Stimulated activated naive CD8-positive, alpha-beta T cell treated with anti-CD3 and anti-CD28 coated beads, Interleukin-15, amount 100 ng/mL, for 72 hours (primary cell): ENCODE measurements at regions not wholly inside any gene's neighbourhood (a gene's known extent, or its start where the extent isn't known, plus 50 kb on each side); places are given as distances from the start of the nearest gene placed in this dataset.
"Not testable (repeated sequence)": the region's sequence is repeated elsewhere in the genome, so short reads cannot be mapped to it uniquely, and the experiment has no call there.

ENCODE experiments used
- ATAC-seq: fragments of 150-1000 bp; cut with Tn5 transposase; 2 replicates; pipeline ENCODE4 v1.10.0; 2021; ENCODE audit warnings: mild to moderate bottlenecking, moderate library complexity
- DNase-seq, 2 donors: peaks; one replicate each; pipeline ENCODE4 v3.0.0; 2021 to 2022
- H3K27ac Mint-ChIP-seq, 2 donors: one replicate each; pipeline ENCODE4 v1.8.0; 2022; ENCODE audit warnings: mild to moderate bottlenecking in 2 of 2, mixed read lengths in 2 of 2, moderate library complexity in 2 of 2
- H3K27me3 Mint-ChIP-seq: one replicate; pipeline ENCODE4 v1.8.0; 2022; ENCODE audit warnings: mixed read lengths
- H3K4me1 Mint-ChIP-seq: one replicate; pipeline ENCODE4 v1.8.0; 2022; ENCODE audit warnings: mild to moderate bottlenecking, mixed read lengths
- H3K4me3 Mint-ChIP-seq, 2 donors: one replicate each; pipeline ENCODE4 v1.8.0; 2022; ENCODE audit warnings: mild to moderate bottlenecking in 2 of 2, mixed read lengths in 2 of 2, moderate library complexity in 1 of 2
- H3K9me3 Mint-ChIP-seq, 2 donors: one replicate each; pipeline ENCODE4 v1.8.0; 2022; ENCODE audit warnings: mixed read lengths in 2 of 2

DNA sequence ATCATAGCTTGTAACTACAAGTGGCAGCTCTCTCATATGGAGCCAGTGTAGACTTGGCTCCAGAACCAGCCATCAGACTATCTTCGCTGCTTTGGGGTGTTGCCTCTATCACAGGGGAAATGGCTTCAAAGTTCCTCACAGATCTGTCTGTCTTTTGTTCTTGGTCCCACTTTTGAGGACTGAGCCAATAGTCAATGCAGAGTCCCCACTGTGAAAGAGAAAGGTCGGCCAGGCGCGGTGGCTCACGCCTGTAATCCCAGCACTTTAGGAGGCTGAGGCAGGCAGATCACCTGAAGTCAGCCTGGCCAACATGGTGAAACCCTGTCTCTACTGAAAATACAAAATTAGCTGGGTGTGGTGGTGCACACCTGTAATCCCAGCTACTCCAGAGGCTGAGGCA, 86.9 kb upstream of the FZD7 start:
- not testable (repeated sequence) for H3K27me3 Mint-ChIP-seq, H3K4me3 Mint-ChIP-seq, H3K27ac Mint-ChIP-seq, DNase-seq, H3K9me3 Mint-ChIP-seq, H3K4me1 Mint-ChIP-seq, ATAC-seq

DNA sequence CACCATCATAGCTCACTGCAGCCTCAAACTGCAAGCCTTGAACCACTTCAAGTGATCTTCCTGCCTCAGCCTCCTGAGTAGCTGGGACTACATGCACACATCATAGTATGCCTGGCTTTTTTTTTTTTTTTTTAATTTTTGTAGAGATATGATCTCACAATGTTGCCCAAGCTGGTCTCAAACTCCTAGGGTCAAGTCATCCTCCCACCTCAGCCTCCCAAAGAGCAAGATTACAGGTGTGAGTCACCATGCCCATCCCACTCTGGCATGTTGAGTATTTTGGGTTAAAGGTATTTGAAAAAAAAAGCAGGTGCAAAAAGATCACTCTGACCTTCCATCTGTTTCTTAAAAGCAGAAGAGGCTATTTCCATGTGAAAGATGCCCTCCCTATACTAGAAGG, 86.4 kb upstream of the FZD7 start:
- H3K27me3 Mint-ChIP-seq: no peaks in the 10 kb centered on the region

DNA sequence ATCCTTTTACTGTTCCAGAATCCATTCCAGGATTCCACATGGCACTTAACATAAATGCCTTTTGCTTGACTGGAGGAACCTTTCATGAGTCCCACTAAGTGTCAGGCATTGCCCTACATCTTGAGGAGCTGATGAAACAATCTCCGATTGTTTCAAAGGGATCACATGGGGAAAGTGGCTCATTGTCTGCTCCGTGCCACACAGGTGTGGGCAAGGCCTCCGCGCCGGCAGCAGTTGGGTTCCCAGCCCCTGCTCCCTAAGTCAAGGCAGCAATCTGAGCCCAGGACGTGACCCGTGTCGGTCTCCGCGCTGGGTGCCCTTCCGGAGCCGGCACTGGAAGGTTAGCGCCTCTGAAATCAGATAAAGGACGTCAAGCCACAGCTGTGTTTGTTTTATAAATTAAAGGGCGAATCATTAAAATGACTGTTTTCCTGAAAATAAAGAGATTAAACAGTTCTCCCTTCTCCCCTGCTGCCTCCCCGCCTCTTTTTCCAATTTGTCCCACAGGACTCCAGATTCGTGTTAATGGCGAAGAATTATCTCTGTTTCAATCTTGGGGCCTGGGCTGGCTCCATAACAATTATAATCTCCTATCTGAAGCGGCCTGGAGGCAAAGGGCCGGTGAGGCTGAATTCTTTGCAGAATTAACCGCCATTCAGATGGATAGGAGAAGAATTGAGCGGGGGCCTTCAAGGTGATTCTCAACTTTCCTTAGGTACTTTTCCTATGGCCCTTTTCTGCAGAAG, 84.3 kb upstream of the FZD7 start:
- Mint-ChIP-seq H3K27me3 (no peaks in the 10 kb centered on the region), H3K4me1 (no peaks in the 10 kb centered on the region), H3K27ac (no peak overlapping the region), H3K4me3 (no peak overlapping the region), H3K9me3 (no peaks in the 10 kb centered on the region)
- ATAC-seq (no peak), DNase-seq (no peak)

More for the DNA sequence above, 86.4 kb upstream of the FZD7 start:
- ATAC-seq (no peak), DNase-seq (no peak)
- no peak overlapping the region for H3K4me3 Mint-ChIP-seq
- H3K27ac Mint-ChIP-seq: no peak overlapping the region
- no peaks in the 10 kb centered on the region for H3K9me3 Mint-ChIP-seq
- H3K4me1 Mint-ChIP-seq: no peaks in the 10 kb centered on the region

DNA sequence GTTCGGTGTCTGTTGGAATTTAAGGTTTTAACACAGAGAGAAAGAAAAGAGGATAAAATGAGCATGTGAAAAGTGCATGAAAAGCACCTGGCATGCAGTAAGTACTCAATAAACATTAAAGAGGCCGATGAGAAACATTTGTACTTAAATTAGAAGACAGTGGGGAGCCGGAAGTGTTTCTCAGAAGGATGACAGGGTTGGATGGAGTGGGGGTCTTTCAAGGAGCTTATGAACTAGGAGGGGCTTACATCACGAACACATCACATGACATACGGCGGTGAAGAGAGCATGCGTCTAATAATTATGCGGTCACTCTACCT, 83.8 kb upstream of the FZD7 start:
- H3K4me1 Mint-ChIP-seq: no peaks in the 10 kb centered on the region
- no peak overlapping the region for H3K4me3 Mint-ChIP-seq
- ATAC-seq (no peak), DNase-seq (no peak)
- H3K9me3 Mint-ChIP-seq: no peaks in the 10 kb centered on the region
- H3K27ac Mint-ChIP-seq: no peak overlapping the region
- peaks cover under 1% of the 10 kb centered on the region for H3K27me3 Mint-ChIP-seq

GRCh38 chr2:201950606-201951005, 83.0 kb upstream of the FZD7 start:
- no peaks in the 10 kb centered on the region for H3K4me1 Mint-ChIP-seq
- ATAC-seq (no peak), DNase-seq (no peak)
- no peak overlapping the region for H3K27ac Mint-ChIP-seq
- peaks cover 8% of the 10 kb centered on the region for H3K27me3 Mint-ChIP-seq
- H3K9me3 Mint-ChIP-seq: no peaks in the 10 kb centered on the region
- H3K4me3 Mint-ChIP-seq: no peak overlapping the region

DNA sequence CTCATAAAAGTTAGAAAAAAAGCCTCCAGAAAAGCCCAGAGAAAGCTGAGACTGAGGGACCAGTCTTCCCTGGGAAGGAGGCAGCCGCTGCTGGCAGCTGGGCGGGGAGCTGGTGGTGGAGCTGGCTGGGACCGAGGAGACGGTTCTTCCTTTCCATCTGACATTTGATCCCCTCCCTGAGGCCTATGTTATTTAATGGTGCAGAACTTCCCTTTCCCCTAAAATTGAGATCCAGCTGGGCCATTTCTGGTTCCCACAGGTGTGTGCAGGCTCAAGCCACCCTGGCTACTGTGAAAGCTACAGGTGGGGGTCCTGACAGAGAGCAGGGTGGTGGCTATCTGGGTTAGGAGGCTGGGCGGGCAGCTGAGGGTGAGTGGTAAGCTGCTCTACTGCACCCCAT, 81.5 kb upstream of the FZD7 start:
- DNase-seq: no peak
- H3K4me3 Mint-ChIP-seq: no peak overlapping the region
- H3K4me1 Mint-ChIP-seq: no peaks in the 10 kb centered on the region
- H3K9me3 Mint-ChIP-seq: no peaks in the 10 kb centered on the region
- peaks cover 20% of the 10 kb centered on the region for H3K27me3 Mint-ChIP-seq
- ATAC-seq: no peak
- H3K27ac Mint-ChIP-seq: peak overlapping the region in 1 of 2 donors; percentile 60

GRCh38 chr2:201953396-201953795, 80.3 kb upstream of the FZD7 start:
- H3K27me3 Mint-ChIP-seq: peaks cover 20% of the 10 kb centered on the region
- DNase-seq: no peak

GRCh38 chr2:201953880-201954279, 79.8 kb upstream of the FZD7 start:
- peak overlapping the region in 1 of 2 donors; percentile 36 for H3K27ac Mint-ChIP-seq
- no peak overlapping the region for H3K4me3 Mint-ChIP-seq
- ATAC-seq: no peak

More at GRCh38 chr2:201953396-201953795, 80.3 kb upstream of the FZD7 start:
- Mint-ChIP-seq H3K4me3 (no peak overlapping the region), H3K9me3 (no peaks in the 10 kb centered on the region), H3K27ac (no peak overlapping the region), H3K4me1 (no peaks in the 10 kb centered on the region)
- ATAC-seq: no peak

DNA sequence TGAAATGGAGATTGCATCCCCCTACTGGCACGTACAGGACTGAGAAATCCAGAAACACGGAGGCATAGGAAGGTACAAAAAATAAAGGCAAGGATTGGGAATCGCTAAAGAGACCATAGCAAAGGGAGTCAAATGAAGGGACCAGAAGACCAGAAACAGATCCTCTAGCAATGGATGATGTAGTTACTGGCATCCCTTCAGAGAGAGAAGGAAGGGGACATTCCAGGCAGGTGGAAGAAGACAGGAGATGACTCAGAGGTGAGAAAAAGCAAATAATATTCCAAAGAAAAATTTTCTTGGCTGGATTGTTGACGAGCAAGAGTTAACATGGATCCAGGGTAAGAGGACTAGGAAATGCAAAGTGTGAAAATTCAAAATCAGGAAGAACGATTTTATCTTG, 78.4 kb upstream of the FZD7 start:
- H3K9me3 Mint-ChIP-seq: no peaks in the 10 kb centered on the region
- no peak overlapping the region for H3K27ac Mint-ChIP-seq
- H3K27me3 Mint-ChIP-seq: peaks cover 20% of the 10 kb centered on the region
- no peak for DNase-seq
- H3K4me3 Mint-ChIP-seq: no peak overlapping the region
- no peaks in the 10 kb centered on the region for H3K4me1 Mint-ChIP-seq
- ATAC-seq: no peak

More at GRCh38 chr2:201953880-201954279, 79.8 kb upstream of the FZD7 start:
- DNase-seq: no peak
- Mint-ChIP-seq H3K9me3 (no peaks in the 10 kb centered on the region), H3K4me1 (no peaks in the 10 kb centered on the region), H3K27me3 (peaks cover 20% of the 10 kb centered on the region)

GRCh38 chr2:201955702-201956141, 77.9 kb upstream of the FZD7 start:
- peaks cover 20% of the 10 kb centered on the region for H3K27me3 Mint-ChIP-seq
- ATAC-seq: no peak
- no peaks in the 10 kb centered on the region for H3K4me1 Mint-ChIP-seq
- no peaks in the 10 kb centered on the region for H3K9me3 Mint-ChIP-seq
- H3K4me3 Mint-ChIP-seq: no peak overlapping the region
- DNase-seq: no peak
- no peak overlapping the region for H3K27ac Mint-ChIP-seq

- no peak overlapping the region for H3K4me3 Mint-ChIP-seq
- no peak for ATAC-seq
- peaks cover 20% of the 10 kb centered on the region for H3K27me3 Mint-ChIP-seq
- no peaks in the 10 kb centered on the region for H3K4me1 Mint-ChIP-seq
- H3K9me3 Mint-ChIP-seq: no peaks in the 10 kb centered on the region
- no peak overlapping the region for H3K27ac Mint-ChIP-seq
- DNase-seq: no peak
Measured at GRCh38 chr2:201956361-201956760, 77.3 kb upstream of the FZD7 start.

DNA sequence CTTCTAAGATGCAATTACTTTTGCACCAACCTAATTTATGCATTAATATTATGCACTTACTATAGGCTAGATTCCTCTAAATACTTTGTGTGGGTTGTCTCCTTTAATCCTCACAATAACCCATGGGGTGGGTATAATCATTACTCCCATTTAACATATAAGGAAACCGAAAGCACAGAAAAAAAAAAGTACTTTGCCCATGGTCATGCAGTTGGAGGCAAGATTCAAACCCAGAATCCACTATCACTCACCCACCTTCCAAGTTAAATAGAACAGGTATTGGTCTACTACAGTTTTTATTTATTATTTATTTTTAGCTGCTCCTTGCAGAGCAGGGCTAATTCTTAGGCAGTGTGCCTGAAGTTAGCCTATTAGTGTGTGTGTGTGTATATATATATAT, 76.6 kb upstream of the FZD7 start:
- DNase-seq (no peak), ATAC-seq (no peak)
- no peak overlapping the region for H3K4me3 Mint-ChIP-seq
- no peaks in the 10 kb centered on the region for H3K9me3 Mint-ChIP-seq
- no peak overlapping the region for H3K27ac Mint-ChIP-seq
- peaks cover 20% of the 10 kb centered on the region for H3K27me3 Mint-ChIP-seq
- H3K4me1 Mint-ChIP-seq: no peaks in the 10 kb centered on the region

GRCh38 chr2:201959198-201959597, 74.5 kb upstream of the FZD7 start:
- DNase-seq (no peak), ATAC-seq (no peak)
- Mint-ChIP-seq H3K27me3 (peaks cover 20% of the 10 kb centered on the region), H3K9me3 (no peaks in the 10 kb centered on the region), H3K4me1 (no peaks in the 10 kb centered on the region), H3K27ac (no peak overlapping the region), H3K4me3 (no peak overlapping the region)

GRCh38 chr2:201959626-201960025, 74.0 kb upstream of the FZD7 start:
- peaks cover 2% of the 10 kb centered on the region for H3K4me1 Mint-ChIP-seq
- no peak overlapping the region for H3K4me3 Mint-ChIP-seq
- no peaks in the 10 kb centered on the region for H3K9me3 Mint-ChIP-seq
- ATAC-seq (no peak), DNase-seq (no peak)
- peaks cover 20% of the 10 kb centered on the region for H3K27me3 Mint-ChIP-seq
- no peak overlapping the region for H3K27ac Mint-ChIP-seq

GRCh38 chr2:201960305-201960704, 73.3 kb upstream of the FZD7 start:
- ATAC-seq (no peak), DNase-seq (no peak)
- Mint-ChIP-seq H3K27me3 (peaks cover 15% of the 10 kb centered on the region), H3K4me3 (no peak overlapping the region), H3K4me1 (peaks cover 8% of the 10 kb centered on the region), H3K9me3 (no peaks in the 10 kb centered on the region), H3K27ac (no peak overlapping the region)

DNA sequence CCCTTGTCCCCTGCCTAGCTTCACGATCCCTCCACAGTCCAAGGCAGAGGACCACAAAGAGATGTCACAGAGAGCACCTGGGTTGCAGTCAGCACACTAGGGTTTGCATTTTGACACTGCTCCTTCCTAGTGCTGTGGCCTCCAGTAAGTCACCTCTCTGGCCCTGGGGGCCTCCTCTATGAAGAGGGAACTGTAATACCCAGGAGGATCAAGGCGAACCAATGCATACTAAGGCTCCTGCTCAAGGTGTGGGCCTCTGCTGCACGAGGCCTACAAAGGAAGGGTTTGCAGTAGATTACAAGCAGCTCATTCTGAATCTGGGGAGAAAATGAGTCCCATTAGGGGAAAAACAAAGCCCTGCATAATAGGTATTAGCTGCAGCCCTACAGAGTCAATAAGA, 72.3 kb upstream of the FZD7 start:
- DNase-seq (no peak), ATAC-seq (no peak)
- peaks cover 8% of the 10 kb centered on the region for H3K4me1 Mint-ChIP-seq
- H3K27ac Mint-ChIP-seq: no peak overlapping the region
- H3K27me3 Mint-ChIP-seq: peaks cover 7% of the 10 kb centered on the region
- no peaks in the 10 kb centered on the region for H3K9me3 Mint-ChIP-seq
- no peak overlapping the region for H3K4me3 Mint-ChIP-seq
